ENCODE measurements at regions not wholly inside any gene's neighbourhood (a gene's known extent, or its start where the extent isn't known, plus 50 kb on each side); places are given as distances from the start of the nearest gene placed in this dataset.

GRCh38 chr3:127390365-127391025, 102.6 kb upstream of the PRR20G start:
- DNase-seq, result peak in 1 of 2 donors; percentile 40
- Histone ChIP-seq H3K4me1 (no peaks in the 10 kb centered on the region), H3K27me3 (peaks cover 0 to 67% of the 10 kb centered on the region in 2 donors), H3K36me3 (no peaks in the 10 kb centered on the region), H3K27ac (no peak overlapping the region), H3K4me3 (no peak overlapping the region), H3K9me3 (no peaks in the 10 kb centered on the region)
- intact Hi-C loops (cut with DNase I; ENCODE audit: low total_unique reads), result no loop called here
- no peak for TF ChIP-seq CTCF (IDR thresholded peaks at IDR 0.05)

GRCh38 chr3:127389913-127390312, 102.1 kb upstream of the PRR20G start:
- no peaks in the 10 kb centered on the region for H3K36me3 ChIP-seq
- H3K4me3 ChIP-seq, result no peak overlapping the region
- no peak overlapping the region for H3K27ac ChIP-seq
- TF ChIP-seq CTCF (IDR thresholded peaks at IDR 0.05), result no peak
- no peaks in the 10 kb centered on the region for H3K9me3 ChIP-seq
- H3K27me3 ChIP-seq, result peaks cover 0 to 66% of the 10 kb centered on the region in 2 donors
- DNase-seq, result peak in 1 of 2 donors; percentile 49
- intact Hi-C loops (cut with DNase I; ENCODE audit: low total_unique reads), result no loop called here
- H3K4me1 ChIP-seq, result no peaks in the 10 kb centered on the region

GRCh38 chr3:127389420-127389819, 101.6 kb upstream of the PRR20G start:
- Histone ChIP-seq H3K27ac (no peak overlapping the region), H3K9me3 (no peaks in the 10 kb centered on the region), H3K4me1 (no peaks in the 10 kb centered on the region), H3K4me3 (no peak overlapping the region), H3K36me3 (no peaks in the 10 kb centered on the region), H3K27me3 (peaks cover 0 to 65% of the 10 kb centered on the region in 2 donors)
- intact Hi-C loops (cut with DNase I; ENCODE audit: low total_unique reads), result no loop called here
- DNase-seq, result peak in 1 of 2 donors; percentile 35
- TF ChIP-seq CTCF (IDR thresholded peaks at IDR 0.05), result no peak

GRCh38 chr3:127388427-127388826, 100.6 kb upstream of the PRR20G start:
- Histone ChIP-seq H3K27me3 (peaks cover 0 to 63% of the 10 kb centered on the region in 2 donors), H3K4me3 (no peak overlapping the region), H3K4me1 (no peaks in the 10 kb centered on the region), H3K9me3 (no peaks in the 10 kb centered on the region), H3K27ac (no peak overlapping the region), H3K36me3 (no peaks in the 10 kb centered on the region)
- peak in 1 of 2 donors; percentile 24 for DNase-seq
- intact Hi-C loops (cut with DNase I; ENCODE audit: low total_unique reads), result no loop called here
- TF ChIP-seq CTCF (IDR thresholded peaks at IDR 0.05), result no peak

- intact Hi-C loops (cut with DNase I; ENCODE audit: low total_unique reads), result no loop called here
- Histone ChIP-seq H3K9me3 (no peaks in the 10 kb centered on the region), H3K4me3 (no peak overlapping the region), H3K36me3 (no peaks in the 10 kb centered on the region), H3K27me3 (peaks cover 0 to 58% of the 10 kb centered on the region in 2 donors), H3K27ac (no peak overlapping the region), H3K4me1 (no peaks in the 10 kb centered on the region)
- no peak for TF ChIP-seq CTCF (IDR thresholded peaks at IDR 0.05)
- DNase-seq, result peak in 1 of 2 donors; percentile 42
These were observed 99.8 kb upstream of the PRR20G start for GRCh38 chr3:127387556-127388153.
